Heart right ventricle (tissue), 16 donors: ENCODE measurements at regions not wholly inside any gene's neighbourhood (a gene's known extent, or its start where the extent isn't known, plus 50 kb on each side); places are given as distances from the start of the nearest gene placed in this dataset.

ENCODE experiments used
- ATAC-seq, 8 donors: fragments of 200-7000 bp; cut with Tn5 transposase; one replicate each; pipeline ENCODE4 v1.9.1; 2020; ENCODE audit warnings: mild to moderate bottlenecking in 8 of 8, moderate library complexity in 8 of 8, moderate number of reproducible peaks in 1 of 8
- DNase-seq, 2 donors: peaks; one replicate each; pipeline ENCODE4 v3.0.0-alpha.2; 2020
- H3K27ac ChIP-seq, 10 donors: fragments of 200-600 bp; sonication (generic) in 2 of 10; one replicate each; pipeline versions ENCODE4 v1.5.0 to v1.8.0; 2020 to 2022; ENCODE audit warnings: mild to moderate bottlenecking in 3 of 10
- H3K27me3 ChIP-seq, 7 donors: fragments of 200-600 bp; one replicate each; pipeline ENCODE4 v1.8.0; 2021 to 2022; ENCODE audit warnings: mild to moderate bottlenecking in 2 of 7
- H3K36me3 ChIP-seq, 9 donors: fragments of 200-600 bp; sonication (generic) in 1 of 9; one replicate each; pipeline versions ENCODE4 v1.5.0 to v1.8.0; 2020 to 2022; ENCODE audit warnings: mild to moderate bottlenecking in 2 of 9
- H3K4me1 ChIP-seq, 9 donors: fragments of 200-600 bp; sonication (generic) in 1 of 9; one replicate each; pipeline versions ENCODE4 v1.5.0 to v1.8.0; 2020 to 2022; ENCODE audit warnings: mild to moderate bottlenecking in 4 of 9
- H3K4me3 ChIP-seq, 10 donors: fragments of 200-600 bp; sonication (generic) in 2 of 10; one replicate each; pipeline versions ENCODE4 v1.5.0 to v1.8.0; 2020 to 2022; ENCODE audit warnings: mild to moderate bottlenecking in 7 of 10, moderate library complexity in 2 of 10
- H3K9me3 ChIP-seq, 11 donors: fragments of 200-600 bp in 10 of 11; sonication (generic) in 2 of 11; one replicate each; pipeline versions ENCODE4 v1.5.0 to v1.8.0; 2013 to 2022; ENCODE audit warnings: mild to moderate bottlenecking in 2 of 11, control low read depth in 1 of 11, moderate library complexity in 1 of 11
- CTCF ChIP-seq, 9 donors: fragments of 200-600 bp; sonication (generic) in 2 of 9; IDR thresholded peaks; one replicate each; pipeline versions ENCODE4 v1.5.0 to v1.8.0; 2021 to 2022; ENCODE audit warnings: antibody characterized with exemption in 9 of 9, mild to moderate bottlenecking in 5 of 9, moderate library complexity in 1 of 9
- WGBS, 2 donors: extraction: QIAGEN DNeasy Blood & Tissue Kit; methylation state at CpG; one replicate each; pipeline ENCODE4 v1.1.7; 2013; ENCODE audit warnings: inconsistent platforms in 1 of 2; 5-methylcytosine and 5-hydroxymethylcytosine counted together
- intact Hi-C, 10 donors: fragments of 100-400 bp; cut with DNase I; formaldehyde crosslinking; loops; one replicate each; pipeline versions ENCODE4 v1.11.1 to v1.14.2; 2022
- donor health status: Arrhythmogenic right ventricular cardiomyopathy.
- donor health status: ischemic (EF 13 %, LVEDD 7.1; RV severe dilation, severe dysfunction).
- donor health status: healthy with polysubstance abuse.
- donor health status: DM: no; HTN: yes; CAD: no.
- donor health status: DM: no; HTN: no; CAD: no.
- donor health status: ischemic (EF 25% LVEDD 6.9; RV normal size, moderate dysfunction).
- donor health status: ischemic (EF 25% LVEDD 5.7; RV mildly dilated, moderate dysfunction).
- donor health status: healthy.
- donor health status: DM: yes; HTN: yes; CAD: no.
- donor health status: Ischemic cardiomyopathy.
- donor health status: ischemic (EF 35%, LVEDD 5.7; RV mildly dilated, moderate dysfunction).
- donor health status: nonischemic (EF 11% LVEDD 7.7; RV severe dilation, severe dysfunction).
- donor health status: DM: yes; HTN: yes; CAD: no.
- donor health status: PGD.
- donor health status: ischemic (EF 29% LVEDD 5.4; RV normal size, mild dysfunction).
- donor health status: nonischemic (EF 23%, LVEDD 6.1; RV moderate dilation, normal function).

DNA sequence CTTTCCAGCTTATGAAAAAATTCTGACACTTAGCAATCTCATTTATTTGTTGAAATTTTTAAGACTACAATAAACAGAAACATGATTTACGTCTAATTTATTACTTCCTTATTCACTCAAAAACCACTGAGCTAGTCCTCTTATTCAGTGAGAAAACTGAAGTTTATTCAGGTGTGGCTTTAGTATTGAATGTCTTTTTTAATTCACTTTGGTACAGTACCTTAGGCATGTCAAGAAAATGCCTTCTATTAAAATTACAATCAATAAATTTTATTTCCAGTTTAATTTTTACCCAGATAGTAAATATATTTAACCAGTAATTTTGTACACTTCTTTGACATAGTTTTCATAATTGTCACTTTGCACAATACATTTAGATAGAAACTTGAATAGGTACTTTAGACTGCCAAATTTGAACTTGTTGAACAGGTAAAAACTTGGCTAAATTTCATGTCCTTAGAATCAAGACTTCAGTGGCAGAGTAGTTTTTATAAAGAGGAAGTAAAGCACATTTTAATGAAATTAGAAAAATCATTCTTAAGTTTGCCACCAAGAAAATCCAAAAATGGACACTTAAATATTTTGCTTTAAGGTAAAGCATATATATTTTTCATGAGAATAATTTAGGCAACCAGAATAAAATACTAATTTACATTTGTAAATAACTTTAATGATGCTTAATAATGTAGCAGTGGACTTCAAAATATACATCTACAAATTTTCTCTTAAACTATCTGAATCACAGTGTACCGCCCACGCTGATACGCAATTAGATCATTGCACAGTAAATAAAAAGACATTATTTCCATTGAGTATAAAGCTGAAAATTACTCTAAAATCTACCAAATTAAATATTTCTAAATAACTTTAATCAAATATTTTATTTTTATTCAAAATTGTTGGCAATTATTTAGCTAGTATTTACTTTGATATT is 159.1 kb downstream of the RASSF9 start:
- H3K36me3 ChIP-seq = no peaks in the 10 kb centered on the region
- peaks cover 0 to 17% (median 3%) of the 10 kb centered on the region in 11 donors for H3K9me3 ChIP-seq
- no peak overlapping the region for H3K4me3 ChIP-seq
- H3K4me1 ChIP-seq = no peaks in the 10 kb centered on the region
- ATAC-seq (no peak), DNase-seq (no peak)
- 90 to 91% methylated on average over 4 of the region's 4 CpGs for WGBS, 2 donors
- no peak for TF ChIP-seq CTCF (IDR thresholded peaks at IDR 0.05)
- H3K27me3 ChIP-seq = no peaks in the 10 kb centered on the region
- intact Hi-C loops = no loop called here
- H3K27ac ChIP-seq = no peak overlapping the region

- no peaks in the 10 kb centered on the region for H3K36me3 ChIP-seq
- ATAC-seq (no peak), DNase-seq (no peak)
- TF ChIP-seq CTCF (IDR thresholded peaks at IDR 0.05) = no peak
- intact Hi-C loops = no loop called here
- H3K4me3 ChIP-seq = no peak overlapping the region
- no peak overlapping the region for H3K27ac ChIP-seq
- H3K27me3 ChIP-seq = no peaks in the 10 kb centered on the region
- H3K9me3 ChIP-seq = peaks cover 0 to 17% (median 3%) of the 10 kb centered on the region in 11 donors
- no peaks in the 10 kb centered on the region for H3K4me1 ChIP-seq
- 85 to 88% methylated on average over 1 of the region's 1 CpG for WGBS, 2 donors
Measured at GRCh38 chr12:85679296-85679695, 156.9 kb downstream of the RASSF9 start.

DNA sequence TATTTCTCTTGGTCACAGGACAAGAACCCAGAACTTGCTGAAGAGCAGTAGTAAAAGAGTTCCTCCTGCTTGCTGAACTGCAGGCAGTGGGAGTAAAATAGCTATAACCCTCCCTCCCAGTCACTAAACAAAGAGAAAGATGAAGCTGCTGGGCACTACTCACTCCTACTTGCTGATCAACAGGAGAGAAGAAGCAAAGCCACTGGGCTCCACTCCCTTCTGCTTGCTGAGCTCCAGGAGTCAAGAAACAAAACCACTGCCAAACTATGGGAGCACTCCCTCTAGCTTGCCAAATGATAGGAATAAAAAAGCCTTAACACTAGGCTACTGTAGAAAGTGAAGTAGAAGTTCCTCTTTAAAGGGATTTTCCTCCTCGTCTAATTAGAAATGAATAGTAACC is 155.3 kb downstream of the RASSF9 start:
- Histone ChIP-seq H3K4me1 (no peaks in the 10 kb centered on the region), H3K36me3 (no peaks in the 10 kb centered on the region), H3K27me3 (no peaks in the 10 kb centered on the region), H3K9me3 (peaks cover 0 to 17% (median 3%) of the 10 kb centered on the region in 11 donors), H3K27ac (no peak overlapping the region), H3K4me3 (no peak overlapping the region)
- intact Hi-C loops = no loop called here
- 92 to 100% methylated on average over 1 of the region's 1 CpG for WGBS, 2 donors
- ATAC-seq (no peak), DNase-seq (no peak)
- TF ChIP-seq CTCF (IDR thresholded peaks at IDR 0.05) = no peak

- intact Hi-C loops = no loop called here
- H3K27ac ChIP-seq = no peak overlapping the region
Measured at GRCh38 chr12:85681333-85681732, 154.9 kb downstream of the RASSF9 start.

More at GRCh38 chr12:85681333-85681732, 154.9 kb downstream of the RASSF9 start:
- H3K4me1 ChIP-seq = no peaks in the 10 kb centered on the region
- H3K27me3 ChIP-seq = no peaks in the 10 kb centered on the region
- ATAC-seq (no peak), DNase-seq (no peak)
- peaks cover 0 to 17% (median 3%) of the 10 kb centered on the region in 11 donors for H3K9me3 ChIP-seq
- H3K4me3 ChIP-seq = no peak overlapping the region
- H3K36me3 ChIP-seq = no peaks in the 10 kb centered on the region
- no peak for TF ChIP-seq CTCF (IDR thresholded peaks at IDR 0.05)
